Peyer's patch (tissue), 4 donors: ENCODE measurements at regions not wholly inside any gene's neighbourhood (a gene's known extent, or its start where the extent isn't known, plus 50 kb on each side); places are given as distances from the start of the nearest gene placed in this dataset.

ENCODE experiments used
- CTCF ChIP-seq, 6 experiments: fragments of 450-650 bp in 4 of 6; fragments of 200-600 bp in 2 of 6; sonication (generic) in 1 of 6; IDR thresholded peaks; one replicate each; pipeline ENCODE4 v1.5.1; 2017 to 2019; ENCODE audit warnings: antibody characterized with exemption in 6 of 6, mild to moderate bottlenecking in 3 of 6, moderate library complexity in 1 of 6
- POLR2A ChIP-seq, 2 donors: fragments of 450-650 bp; IDR thresholded peaks; one replicate each; pipeline ENCODE4 v1.5.1; 2017; ENCODE audit warnings: antibody characterized with exemption in 2 of 2, mild to moderate bottlenecking in 2 of 2, moderate library complexity in 2 of 2

GRCh38 chr16:61413021-61413420 lies 623.2 kb downstream of the CDH8 start:
- no peak for TF ChIP-seq CTCF (IDR thresholded peaks at IDR 0.05)
- no peak for TF ChIP-seq POLR2A (IDR thresholded peaks at IDR 0.05)
